Kidney (tissue), 13 donors: ENCODE measurements at regions not wholly inside any gene's neighbourhood (a gene's known extent, or its start where the extent isn't known, plus 50 kb on each side); places are given as distances from the start of the nearest gene placed in this dataset.

Experiments used
- DNase-seq, 5 donors: peaks; one replicate each; pipeline ENCODE4 v3.0.0-alpha.2; 2013 to 2020
- FAIRE-seq: peaks from 2 replicates; lab custom pipeline; 2012; peaks lifted over from hg19 to GRCh38; lab: Jason Lieb, UNC
- H3K27ac ChIP-seq, 2 donors: one replicate each; pipeline ENCODE4 v1.7.0; 2013; ENCODE audit warnings: low read depth in 2 of 2, low read length in 2 of 2, inconsistent platforms in 1 of 2
- H3K27me3 ChIP-seq: one replicate; pipeline ENCODE4 v1.7.1; 2013; ENCODE audit warnings: low read length, inconsistent platforms; ENCODE audit not compliant: control insufficient read depth, insufficient read depth
- H3K36me3 ChIP-seq, 3 donors: one replicate each; pipeline versions ENCODE4 v1.7.0 to v1.7.1; 2013; ENCODE audit warnings: low read length in 3 of 3, control low read depth in 1 of 3, inconsistent platforms in 1 of 3; ENCODE audit not compliant: insufficient read depth in 3 of 3, control insufficient read depth in 2 of 3
- H3K4me1 ChIP-seq, 3 donors: one replicate each; pipeline versions ENCODE4 v1.7.0 to v1.7.1; 2013; ENCODE audit warnings: low read length in 3 of 3, inconsistent platforms in 1 of 3, low read depth in 1 of 3; ENCODE audit not compliant: control insufficient read depth in 2 of 3, insufficient read depth in 2 of 3
- H3K4me3 ChIP-seq, 3 donors: one replicate each; pipeline versions ENCODE4 v1.7.0 to v1.8.1; 2013; ENCODE audit warnings: low read length in 3 of 3, control low read depth in 1 of 3, inconsistent platforms in 1 of 3
- H3K9ac ChIP-seq, 3 donors: one replicate each; pipeline versions ENCODE4 v1.7.0 to v1.7.1; 2013; ENCODE audit warnings: low read length in 3 of 3, control low read depth in 1 of 3, inconsistent platforms in 1 of 3
- H3K9me3 ChIP-seq, 3 donors: one replicate each; pipeline versions ENCODE4 v1.7.0 to v1.7.1; 2013; ENCODE audit warnings: low read length in 3 of 3, control low read depth in 1 of 3, inconsistent platforms in 1 of 3; ENCODE audit not compliant: control insufficient read depth in 2 of 3, insufficient read depth in 1 of 3
- CTCF ChIP-seq: IDR thresholded peaks from 3 replicates; pipeline ENCODE4 v1.5.1; 2012; ENCODE audit warnings: mild to moderate bottlenecking, moderate library complexity, borderline replicate concordance; ENCODE audit not compliant: insufficient read depth; ENCODE audit errors: extremely low read depth
- intact Hi-C: fragments of 100-400 bp; cut with DNase I; formaldehyde crosslinking; loops from one replicate; pipeline ENCODE4 v1.11.1; 2022
- donor health status: control.
- donor health status: control.
- donor health status: control.
- donor health status: control.
- donor health status: control.
- donor health status: DM: yes; HTN: yes; CAD: no.
- donor health status: Normal renal cell carcinoma (clear cell type).

DNA sequence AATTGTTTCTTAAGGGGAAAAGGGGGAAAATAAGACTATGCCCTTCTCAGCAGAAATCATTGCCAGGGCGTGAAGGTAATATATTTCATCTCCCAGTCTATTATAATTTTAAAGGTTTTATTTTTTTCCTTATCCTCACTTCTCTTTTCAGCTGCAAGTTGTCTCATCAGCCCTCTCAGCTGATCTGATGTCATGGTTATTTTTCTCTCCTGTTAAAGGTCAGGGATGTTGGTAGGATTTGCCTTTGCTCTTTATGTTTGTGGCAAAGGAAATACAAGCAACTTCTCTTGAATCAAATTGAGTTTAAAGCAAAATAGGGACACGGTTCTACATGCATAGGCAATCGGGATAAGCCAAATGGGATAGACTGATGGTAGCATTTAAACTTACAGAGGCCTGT lies 946.9 kb downstream of the SORCS1 start:
- no peak for TF ChIP-seq CTCF
- H3K9ac ChIP-seq, result no peak overlapping the region
- no peak overlapping the region for H3K4me3 ChIP-seq
- DNase-seq, result no peak
- FAIRE-seq, result no peak
- H3K4me1 ChIP-seq, result no peaks in the 10 kb centered on the region
- intact Hi-C loops, result no loop called here
- H3K36me3 ChIP-seq, result no peaks in the 10 kb centered on the region
- no peak overlapping the region for H3K27ac ChIP-seq
- H3K9me3 ChIP-seq, result no peaks in the 10 kb centered on the region
- no peaks in the 10 kb centered on the region for H3K27me3 ChIP-seq

DNA sequence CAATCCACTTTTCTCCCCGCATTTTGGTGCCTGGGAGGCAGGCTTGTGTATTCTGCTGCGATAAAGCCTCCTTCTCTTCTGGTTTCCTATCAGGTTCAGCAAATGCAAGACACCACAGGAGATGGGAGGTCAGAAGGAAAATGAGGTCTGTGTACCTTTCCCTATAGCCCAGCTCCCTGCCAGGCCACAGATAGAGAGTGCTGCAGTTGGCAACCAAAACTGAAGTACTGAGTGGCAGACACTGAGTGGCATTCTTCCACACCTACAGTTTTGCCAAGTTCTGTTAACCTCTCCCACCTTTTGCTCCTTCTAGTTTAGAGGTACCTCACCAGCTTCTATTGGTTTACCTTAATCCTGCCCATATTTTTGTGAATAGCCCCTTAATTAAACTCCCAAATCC lies 948.4 kb downstream of the SORCS1 start:
- Histone ChIP-seq H3K27ac (no peak overlapping the region), H3K4me1 (no peaks in the 10 kb centered on the region), H3K36me3 (no peaks in the 10 kb centered on the region), H3K4me3 (no peak overlapping the region), H3K9ac (no peak overlapping the region), H3K27me3 (no peaks in the 10 kb centered on the region), H3K9me3 (no peaks in the 10 kb centered on the region)
- no peak for DNase-seq
- TF ChIP-seq CTCF, result no peak
- no peak for FAIRE-seq
- intact Hi-C loops, result no loop called here

DNA sequence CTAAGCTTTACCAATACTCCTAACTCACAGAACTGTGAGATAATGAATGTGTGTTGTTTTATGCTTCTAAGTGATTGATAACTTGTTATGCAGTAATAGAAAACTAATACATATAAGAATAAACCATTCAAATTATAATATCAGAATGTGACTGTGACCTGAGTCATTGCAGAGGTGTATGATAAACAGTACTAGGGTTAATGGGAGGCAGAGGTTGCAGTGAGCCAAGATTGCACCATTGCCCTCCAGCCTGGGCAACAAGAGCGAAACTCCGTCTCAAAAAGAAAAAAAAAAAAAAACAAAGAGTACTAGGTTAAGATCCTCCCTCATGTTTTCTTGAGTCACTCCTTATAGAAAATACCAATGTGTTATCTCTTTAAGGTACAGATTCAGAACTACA lies 950.3 kb downstream of the SORCS1 start:
- H3K27me3 ChIP-seq, result no peaks in the 10 kb centered on the region
- H3K4me1 ChIP-seq, result no peaks in the 10 kb centered on the region
- intact Hi-C loops, result no loop called here
- no peak overlapping the region for H3K4me3 ChIP-seq
- DNase-seq, result no peak
- no peaks in the 10 kb centered on the region for H3K9me3 ChIP-seq
- no peak for FAIRE-seq
- no peak for TF ChIP-seq CTCF
- no peak overlapping the region for H3K27ac ChIP-seq
- H3K9ac ChIP-seq, result no peak overlapping the region
- H3K36me3 ChIP-seq, result no peaks in the 10 kb centered on the region

GRCh38 chr10:106213493-106213892 lies 951.0 kb downstream of the SORCS1 start:
- Histone ChIP-seq H3K4me1 (no peaks in the 10 kb centered on the region), H3K27me3 (no peaks in the 10 kb centered on the region), H3K9me3 (no peaks in the 10 kb centered on the region), H3K27ac (no peak overlapping the region), H3K9ac (no peak overlapping the region), H3K36me3 (no peaks in the 10 kb centered on the region), H3K4me3 (no peak overlapping the region)
- intact Hi-C loops, result no loop called here
- FAIRE-seq, result no peak
- TF ChIP-seq CTCF, result no peak
- no peak for DNase-seq
